Endothelial cell of umbilical vein (primary cell): ENCODE measurements at regions not wholly inside any gene's neighbourhood (a gene's known extent, or its start where the extent isn't known, plus 50 kb on each side); places are given as distances from the start of the nearest gene placed in this dataset.

Source experiments
- BruUV-seq: library from RNA; stranded (reverse); fragments of 400-500 nt; replicated peaks from 2 replicates; lab custom pipeline; 2021; lab: Mats Ljungman, UMichigan
- CTCF ChIA-PET: fragments of 300-600, 350-600 bp; sonication (Branson Sonifier 250); formaldehyde crosslinking; loops from one replicate; lab custom pipeline; 2021; ENCODE audit warnings: antibody characterized with exemption, inconsistent platforms; lab: Charles Lee
- POLR2A ChIA-PET: fragments of 300-600, 350-600 bp; sonication (Branson Sonifier 250); formaldehyde crosslinking; loops from one replicate; lab custom pipeline; 2021; ENCODE audit warnings: antibody characterized with exemption, inconsistent platforms; lab: Charles Lee
- DNase-seq: peaks from one replicate; pipeline ENCODE4 v3.0.0-alpha.2; 2011; ENCODE audit warnings: low read depth, low spot score
- FAIRE-seq: peaks from 2 replicates; lab custom pipeline; 2011; peaks lifted over from hg19 to GRCh38; lab: Jason Lieb, UNC
- H2AFZ ChIP-seq: 2 replicates; pipeline ENCODE4 v1.6.0; 2012; ENCODE audit warnings: low read depth, low read length, control low read depth, inconsistent platforms
- H3K27ac ChIP-seq: 2 replicates; pipeline ENCODE4 v1.5.1; 2011; ENCODE audit warnings: low read depth, mild to moderate bottlenecking, control low read depth, low read length, moderate library complexity; ENCODE audit not compliant: insufficient read depth
- H3K27me3 ChIP-seq, 2 experiments: 2 replicates each; pipeline versions ENCODE4 v1.6.0 to v1.6.1; 2011; ENCODE audit warnings: low read length in 2 of 2, mixed read lengths in 1 of 2; ENCODE audit not compliant: control insufficient read depth in 2 of 2, insufficient read depth in 2 of 2
- H3K36me3 ChIP-seq, 2 experiments: 2 replicates in 1 of 2; 3 replicates in 1 of 2; pipeline ENCODE4 v1.5.1; 2011; ENCODE audit warnings: low read length in 2 of 2, mild to moderate bottlenecking in 1 of 2, moderate library complexity in 1 of 2; ENCODE audit not compliant: control insufficient read depth in 2 of 2, insufficient read depth in 2 of 2; ENCODE audit errors: extremely low read depth in 1 of 2
- H3K4me1 ChIP-seq: 3 replicates; pipeline ENCODE4 v1.5.1; 2011; ENCODE audit warnings: mild to moderate bottlenecking, low read length; ENCODE audit not compliant: control insufficient read depth, insufficient read depth; ENCODE audit errors: extremely low read depth
- H3K4me2 ChIP-seq: 2 replicates; pipeline ENCODE4 v1.6.1; 2011; ENCODE audit warnings: low read length, control low read depth, mixed read lengths; ENCODE audit not compliant: insufficient read depth
- H3K4me3 ChIP-seq, 3 experiments: fragments of 200-600 bp in 1 of 3; sonication (generic), shearing (Covaris generic) in 1 of 3; replicated peaks in 1 of 3; 2 replicates each; pipeline ENCODE4 v1.5.1; 2011 to 2016; ENCODE audit warnings: control low read depth in 3 of 3, low read length in 3 of 3, mild to moderate bottlenecking in 2 of 3, inconsistent platforms in 1 of 3, low read depth in 1 of 3, moderate library complexity in 1 of 3; ENCODE audit not compliant: insufficient read depth in 1 of 3
- H3K79me2 ChIP-seq: 2 replicates; pipeline ENCODE4 v1.6.0; 2012; ENCODE audit warnings: low read length, inconsistent platforms; ENCODE audit not compliant: control insufficient read depth, insufficient read depth
- H3K9ac ChIP-seq: replicated peaks from 2 replicates; pipeline ENCODE3; 2011; ENCODE audit warnings: low read length, control low read depth; ENCODE audit not compliant: insufficient read depth; ENCODE audit errors: extremely low read depth
- H3K9me1 ChIP-seq: replicated peaks from 3 replicates; pipeline ENCODE4 v1.6.0; 2011; ENCODE audit warnings: mild to moderate bottlenecking, low read length; ENCODE audit not compliant: control insufficient read depth, insufficient read depth; ENCODE audit errors: extremely low read depth
- H3K9me3 ChIP-seq: replicated peaks from 2 replicates; pipeline ENCODE4 v1.5.1; 2012; ENCODE audit warnings: low read length, inconsistent platforms; ENCODE audit not compliant: control insufficient read depth, insufficient read depth
- H4K20me1 ChIP-seq: replicated peaks from 2 replicates; pipeline ENCODE3; 2011; ENCODE audit warnings: mild to moderate bottlenecking, low read length; ENCODE audit not compliant: control insufficient read depth, insufficient read depth; ENCODE audit errors: extremely low read depth
- EZH2 ChIP-seq: IDR thresholded peaks from 2 replicates; pipeline ENCODE4 v1.6.1; 2012; ENCODE audit warnings: borderline replicate concordance, low read depth, mild to moderate bottlenecking, moderate library complexity, low read length, inconsistent platforms; ENCODE audit not compliant: severe bottlenecking
- FOS ChIP-seq: IDR thresholded peaks from 2 replicates; pipeline ENCODE4 v1.6.1; 2011; ENCODE audit warnings: mild to moderate bottlenecking, low read length, moderate library complexity, borderline replicate concordance; ENCODE audit not compliant: insufficient read depth
- GATA2 ChIP-seq: IDR thresholded peaks from 2 replicates; pipeline ENCODE4 v1.7.0; 2011; ENCODE audit warnings: low read depth, mild to moderate bottlenecking, moderate library complexity, mixed read lengths, low read length; ENCODE audit not compliant: insufficient read length, insufficient read depth
- JUN ChIP-seq: IDR thresholded peaks from 2 replicates; pipeline ENCODE4 v1.6.1; 2011; ENCODE audit warnings: borderline replicate concordance, low read depth; ENCODE audit not compliant: insufficient read length, insufficient read depth
- MYC ChIP-seq: IDR thresholded peaks from one replicate; pipeline ENCODE4 v1.6.1; 2011; ENCODE audit warnings: mild to moderate bottlenecking, low read depth, low read length
- POLR2A ChIP-seq: IDR thresholded peaks from 2 replicates; pipeline ENCODE4 v1.6.1; 2012; ENCODE audit warnings: low read depth, mild to moderate bottlenecking, control low read depth, low read length
- POLR2AphosphoS5 ChIP-seq: IDR thresholded peaks from 2 replicates; pipeline ENCODE4 v1.6.1; 2012; ENCODE audit warnings: low read depth, mild to moderate bottlenecking, control low read depth, low read length, moderate library complexity; ENCODE audit not compliant: insufficient read depth
- dilution Hi-C: fragments of 300-500 bp; cut with MboI; formaldehyde crosslinking; loops from one replicate; pipeline ENCODE4 v1.15.0; 2019; ENCODE audit warnings: low sequenced_read_pairs; ENCODE audit not compliant: extremely low pct_ligation_motif_present
- intact Hi-C: fragments of 100-400 bp; cut with micrococcal nuclease; formaldehyde crosslinking; loops from one replicate; pipeline ENCODE4 v1.10.0; 2022
- TF ChIP-seq, protein P1 (sequence below), 2 donors: IDR thresholded peaks; 1 replicate in 1 of 2; 2 replicates in 1 of 2; pipeline ENCODE4 v1.5.1; 2011; ENCODE audit warnings: low read length in 2 of 2, mild to moderate bottlenecking in 2 of 2, moderate library complexity in 2 of 2, control low read depth in 1 of 2, inconsistent platforms in 1 of 2, low read depth in 1 of 2; ENCODE audit not compliant: insufficient read depth in 1 of 2; ENCODE audit errors: extremely low read depth in 1 of 2
- TF ChIP-seq, protein P2 (sequence below): IDR thresholded peaks from 2 replicates; pipeline ENCODE4 v1.6.1; 2011; ENCODE audit not compliant: insufficient read depth, insufficient read length

DNA sequence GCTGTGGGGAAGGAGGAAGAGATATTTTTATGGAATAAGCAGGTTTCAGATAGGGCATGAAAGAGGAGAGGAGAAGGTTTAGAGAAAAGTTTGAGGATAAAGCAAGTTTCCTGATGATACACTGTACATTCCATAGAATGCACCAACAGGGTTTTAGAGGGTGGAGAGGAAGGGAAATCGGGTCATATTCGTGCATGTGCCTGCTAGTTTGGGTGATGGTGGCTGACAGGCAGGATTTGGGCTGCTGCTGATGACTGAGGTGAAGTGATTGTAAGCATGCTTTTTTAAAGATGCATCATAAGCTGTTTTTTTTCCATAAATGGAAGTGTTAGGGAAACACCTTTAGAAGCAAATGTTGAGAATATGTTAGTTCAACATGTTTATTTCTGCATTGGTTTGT is 68.8 kb downstream of the PMAIP1 start:
- no peaks in the 10 kb centered on the region for H4K20me1 ChIP-seq
- no peak overlapping the region for H3K4me3 ChIP-seq
- no peak overlapping the region for H2AFZ ChIP-seq
- no peaks in the 10 kb centered on the region for H3K9me3 ChIP-seq
- no TSS peak for BruUV-seq
- H3K36me3 ChIP-seq, result no peaks in the 10 kb centered on the region
- peaks cover 22 to 39% of the 10 kb centered on the region in 2 experiments for H3K27me3 ChIP-seq
- H3K79me2 ChIP-seq, result no peaks in the 10 kb centered on the region
- dilution Hi-C loops (no loop called here), intact Hi-C loops (no loop called here)
- DNase-seq (no peak), FAIRE-seq (no peak)
- no peaks in the 10 kb centered on the region for H3K4me1 ChIP-seq
- CTCF ChIA-PET, result interaction anchor here (0.6 to 2.6 kb wide), 2 partner anchors 20 to 28 kb away, joined by 3 to 12 read pairs; no protein-coding TSS in a partner anchor
- no peak overlapping the region for H3K27ac ChIP-seq
- H3K9me1 ChIP-seq, result no peaks in the 10 kb centered on the region
- H3K4me2 ChIP-seq, result no peak overlapping the region
- POLR2A ChIA-PET, result no interaction called here
- H3K9ac ChIP-seq, result no peak overlapping the region
- TF ChIP-seq FOS (no peak), POLR2AphosphoS5 (no peak), GATA2 (no peak), POLR2A (no peak)
- TF ChIP-seq, protein P1, sequence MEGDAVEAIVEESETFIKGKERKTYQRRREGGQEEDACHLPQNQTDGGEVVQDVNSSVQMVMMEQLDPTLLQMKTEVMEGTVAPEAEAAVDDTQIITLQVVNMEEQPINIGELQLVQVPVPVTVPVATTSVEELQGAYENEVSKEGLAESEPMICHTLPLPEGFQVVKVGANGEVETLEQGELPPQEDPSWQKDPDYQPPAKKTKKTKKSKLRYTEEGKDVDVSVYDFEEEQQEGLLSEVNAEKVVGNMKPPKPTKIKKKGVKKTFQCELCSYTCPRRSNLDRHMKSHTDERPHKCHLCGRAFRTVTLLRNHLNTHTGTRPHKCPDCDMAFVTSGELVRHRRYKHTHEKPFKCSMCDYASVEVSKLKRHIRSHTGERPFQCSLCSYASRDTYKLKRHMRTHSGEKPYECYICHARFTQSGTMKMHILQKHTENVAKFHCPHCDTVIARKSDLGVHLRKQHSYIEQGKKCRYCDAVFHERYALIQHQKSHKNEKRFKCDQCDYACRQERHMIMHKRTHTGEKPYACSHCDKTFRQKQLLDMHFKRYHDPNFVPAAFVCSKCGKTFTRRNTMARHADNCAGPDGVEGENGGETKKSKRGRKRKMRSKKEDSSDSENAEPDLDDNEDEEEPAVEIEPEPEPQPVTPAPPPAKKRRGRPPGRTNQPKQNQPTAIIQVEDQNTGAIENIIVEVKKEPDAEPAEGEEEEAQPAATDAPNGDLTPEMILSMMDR (IDR thresholded peaks at IDR 0.05; ENCODE audit: extremely low read depth in 1 of 2, insufficient read depth in 1 of 2, low read depth in 1 of 2, low read length in 2 of 2), result no peak

DNA sequence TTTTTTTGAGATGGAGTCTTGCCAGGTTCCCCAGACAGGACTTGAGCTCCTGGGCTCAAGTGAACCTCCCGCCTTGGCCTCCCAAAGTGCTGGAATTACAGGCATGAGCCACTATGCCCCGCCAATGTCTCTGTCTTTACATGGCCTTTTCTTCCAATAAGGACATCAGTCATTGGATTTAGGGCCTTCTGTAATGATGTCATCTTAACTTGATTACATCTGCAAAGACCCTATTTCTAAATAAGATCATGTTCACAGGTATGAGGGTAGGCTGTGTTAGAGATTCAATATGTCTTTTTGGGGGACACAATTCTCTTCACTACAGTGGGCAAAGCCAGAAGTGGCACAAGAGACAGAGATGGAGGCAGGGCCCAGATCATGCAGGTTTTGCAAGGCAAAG is 68.1 kb downstream of the PMAIP1 start:
- no peak overlapping the region for H3K4me2 ChIP-seq
- H3K4me3 ChIP-seq, result no peak overlapping the region
- BruUV-seq, result no TSS peak
- H3K9me3 ChIP-seq, result no peaks in the 10 kb centered on the region
- no peaks in the 10 kb centered on the region for H3K36me3 ChIP-seq
- DNase-seq, result no peak
- intact Hi-C loops (no loop called here), dilution Hi-C loops (no loop called here)
- H4K20me1 ChIP-seq, result no peaks in the 10 kb centered on the region
- CTCF ChIA-PET, result interaction anchor here (1.2 to 2.6 kb wide), 2 partner anchors 10 to 20 kb away, joined by 3 to 12 read pairs; no protein-coding TSS in a partner anchor
- H3K9me1 ChIP-seq, result no peaks in the 10 kb centered on the region
- TF ChIP-seq EZH2 (no peak), POLR2AphosphoS5 (no peak), GATA2 (no peak), MYC (no peak), FOS (no peak), JUN (no peak), POLR2A (no peak)
- TF ChIP-seq, protein P1 (IDR thresholded peaks at IDR 0.05; ENCODE audit: extremely low read depth in 1 of 2, insufficient read depth in 1 of 2, low read depth in 1 of 2, low read length in 2 of 2), result no peak
- TF ChIP-seq, protein P2, sequence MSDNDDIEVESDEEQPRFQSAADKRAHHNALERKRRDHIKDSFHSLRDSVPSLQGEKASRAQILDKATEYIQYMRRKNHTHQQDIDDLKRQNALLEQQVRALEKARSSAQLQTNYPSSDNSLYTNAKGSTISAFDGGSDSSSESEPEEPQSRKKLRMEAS, result no peak
- POLR2A ChIA-PET, result interaction anchor here (0.6 kb wide), 1 partner anchor 13 kb away, joined by 4 read pairs; no protein-coding TSS in a partner anchor
- H2AFZ ChIP-seq, result no peak overlapping the region
- H3K4me1 ChIP-seq, result no peaks in the 10 kb centered on the region
- no peak overlapping the region for H3K9ac ChIP-seq
- no peak for FAIRE-seq
- H3K27ac ChIP-seq, result no peak overlapping the region
- no peaks in the 10 kb centered on the region for H3K79me2 ChIP-seq
- H3K27me3 ChIP-seq, result peaks cover 22 to 39% of the 10 kb centered on the region in 2 experiments
